ENCODE measurements at regions not wholly inside any gene's neighbourhood (a gene's known extent, or its start where the extent isn't known, plus 50 kb on each side); places are given as distances from the start of the nearest gene placed in this dataset.

- no peak for TF ChIP-seq EZH2 (IDR thresholded peaks at IDR 0.05; ENCODE audit: borderline replicate concordance, low read depth, low read length, poor library complexity, severe bottlenecking)
- TF ChIP-seq, protein P1, sequence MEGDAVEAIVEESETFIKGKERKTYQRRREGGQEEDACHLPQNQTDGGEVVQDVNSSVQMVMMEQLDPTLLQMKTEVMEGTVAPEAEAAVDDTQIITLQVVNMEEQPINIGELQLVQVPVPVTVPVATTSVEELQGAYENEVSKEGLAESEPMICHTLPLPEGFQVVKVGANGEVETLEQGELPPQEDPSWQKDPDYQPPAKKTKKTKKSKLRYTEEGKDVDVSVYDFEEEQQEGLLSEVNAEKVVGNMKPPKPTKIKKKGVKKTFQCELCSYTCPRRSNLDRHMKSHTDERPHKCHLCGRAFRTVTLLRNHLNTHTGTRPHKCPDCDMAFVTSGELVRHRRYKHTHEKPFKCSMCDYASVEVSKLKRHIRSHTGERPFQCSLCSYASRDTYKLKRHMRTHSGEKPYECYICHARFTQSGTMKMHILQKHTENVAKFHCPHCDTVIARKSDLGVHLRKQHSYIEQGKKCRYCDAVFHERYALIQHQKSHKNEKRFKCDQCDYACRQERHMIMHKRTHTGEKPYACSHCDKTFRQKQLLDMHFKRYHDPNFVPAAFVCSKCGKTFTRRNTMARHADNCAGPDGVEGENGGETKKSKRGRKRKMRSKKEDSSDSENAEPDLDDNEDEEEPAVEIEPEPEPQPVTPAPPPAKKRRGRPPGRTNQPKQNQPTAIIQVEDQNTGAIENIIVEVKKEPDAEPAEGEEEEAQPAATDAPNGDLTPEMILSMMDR (conservative IDR thresholded peaks at IDR 0.05; ENCODE audit: low read depth, low read length), result no peak
Observed at GRCh38 chr5:109487753-109488420, 78.1 kb upstream of the PJA2 start.
